RWPE1 (cell line): ENCODE measurements at regions not wholly inside any gene's neighbourhood (a gene's known extent, or its start where the extent isn't known, plus 50 kb on each side); places are given as distances from the start of the nearest gene placed in this dataset.

Experiments
- CTCF ChIA-PET: fragments of 350-600 bp; sonication (Branson Sonifier 250); formaldehyde crosslinking; extraction: SDS; loops from one replicate; lab custom pipeline; 2021; lab: Yijun Ruan, JAX
- POLR2A ChIA-PET: fragments of 400-600 bp; formaldehyde crosslinking; extraction: SDS; loops from one replicate; lab custom pipeline; 2020; ENCODE audit warnings: antibody characterized with exemption; ENCODE audit not compliant: low non-redundant PET; lab: Yijun Ruan, JAX
- DNase-seq: peaks from one replicate; pipeline ENCODE4 v3.0.0; 2012; ENCODE audit warnings: low spot score
- H3K27ac ChIP-seq: fragments of 450-650 bp; 2 replicates; pipeline ENCODE4 v1.5.1; 2017
- TF ChIP-seq, protein P1 (sequence below): fragments of 450-650 bp; conservative IDR thresholded peaks from 2 replicates; pipeline ENCODE4 v1.5.1; 2017; ENCODE audit warnings: low read depth, mild to moderate bottlenecking

DNA sequence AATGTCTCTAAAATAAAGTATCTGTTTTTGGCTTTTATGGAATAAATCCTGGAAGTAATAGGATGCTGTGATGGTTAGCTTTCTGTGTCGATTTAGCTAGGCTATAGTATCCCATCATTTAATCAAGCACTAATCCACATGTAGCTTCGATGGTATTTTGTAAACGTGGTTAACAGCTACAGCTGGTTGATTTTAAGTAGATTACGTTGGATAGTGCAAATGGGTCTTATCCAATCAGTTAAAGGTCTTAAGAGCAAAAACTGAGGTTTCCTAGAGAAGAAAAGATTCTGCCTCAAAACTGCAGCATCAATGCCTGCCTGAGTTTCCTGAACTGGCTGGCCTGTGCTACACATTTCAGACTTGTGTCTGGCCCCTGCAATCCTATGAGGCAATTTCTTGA lies 314.2 kb upstream of the SORL1-AS1 start:
- CTCF ChIA-PET: no interaction called here
- H3K27ac ChIP-seq: no peak overlapping the region

GRCh38 chr11:121766166-121766565 lies 313.4 kb upstream of the SORL1-AS1 start:
- CTCF ChIA-PET: no interaction called here
- H3K27ac ChIP-seq: no peak overlapping the region
- TF ChIP-seq, protein P1, sequence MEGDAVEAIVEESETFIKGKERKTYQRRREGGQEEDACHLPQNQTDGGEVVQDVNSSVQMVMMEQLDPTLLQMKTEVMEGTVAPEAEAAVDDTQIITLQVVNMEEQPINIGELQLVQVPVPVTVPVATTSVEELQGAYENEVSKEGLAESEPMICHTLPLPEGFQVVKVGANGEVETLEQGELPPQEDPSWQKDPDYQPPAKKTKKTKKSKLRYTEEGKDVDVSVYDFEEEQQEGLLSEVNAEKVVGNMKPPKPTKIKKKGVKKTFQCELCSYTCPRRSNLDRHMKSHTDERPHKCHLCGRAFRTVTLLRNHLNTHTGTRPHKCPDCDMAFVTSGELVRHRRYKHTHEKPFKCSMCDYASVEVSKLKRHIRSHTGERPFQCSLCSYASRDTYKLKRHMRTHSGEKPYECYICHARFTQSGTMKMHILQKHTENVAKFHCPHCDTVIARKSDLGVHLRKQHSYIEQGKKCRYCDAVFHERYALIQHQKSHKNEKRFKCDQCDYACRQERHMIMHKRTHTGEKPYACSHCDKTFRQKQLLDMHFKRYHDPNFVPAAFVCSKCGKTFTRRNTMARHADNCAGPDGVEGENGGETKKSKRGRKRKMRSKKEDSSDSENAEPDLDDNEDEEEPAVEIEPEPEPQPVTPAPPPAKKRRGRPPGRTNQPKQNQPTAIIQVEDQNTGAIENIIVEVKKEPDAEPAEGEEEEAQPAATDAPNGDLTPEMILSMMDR: no peak
- POLR2A ChIA-PET: no interaction called here
- no peak for DNase-seq

More for the DNA sequence above, 314.2 kb upstream of the SORL1-AS1 start:
- DNase-seq: no peak
- TF ChIP-seq, protein P1: no peak
- POLR2A ChIA-PET: interaction anchor here (0.7 kb wide), 1 partner anchor 41 kb away, joined by 3 read pairs; no protein-coding TSS in a partner anchor

DNA sequence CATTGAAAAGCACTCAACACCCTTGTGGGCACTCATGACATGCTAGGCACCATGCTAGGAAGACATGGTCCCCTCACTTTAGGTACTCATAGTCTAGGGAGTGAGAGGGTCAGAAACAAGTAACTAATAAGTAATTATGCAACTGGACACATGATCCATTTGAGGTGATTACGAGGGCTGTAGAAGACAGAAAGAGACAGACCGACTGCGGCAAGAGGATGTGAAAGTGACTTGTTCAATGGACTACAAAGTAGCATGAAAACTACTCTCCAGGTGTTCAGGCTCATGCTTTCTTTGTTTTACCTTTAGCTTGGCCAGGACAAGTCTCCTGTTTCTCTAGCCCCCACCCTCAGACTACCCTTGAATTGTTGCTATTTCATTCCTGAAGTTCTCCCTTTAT lies 310.8 kb upstream of the SORL1-AS1 start:
- TF ChIP-seq, protein P1: no peak
- no peak overlapping the region for H3K27ac ChIP-seq
- ChIA-PET POLR2A (no interaction called here), CTCF (no interaction called here)
- DNase-seq: no peak

DNA sequence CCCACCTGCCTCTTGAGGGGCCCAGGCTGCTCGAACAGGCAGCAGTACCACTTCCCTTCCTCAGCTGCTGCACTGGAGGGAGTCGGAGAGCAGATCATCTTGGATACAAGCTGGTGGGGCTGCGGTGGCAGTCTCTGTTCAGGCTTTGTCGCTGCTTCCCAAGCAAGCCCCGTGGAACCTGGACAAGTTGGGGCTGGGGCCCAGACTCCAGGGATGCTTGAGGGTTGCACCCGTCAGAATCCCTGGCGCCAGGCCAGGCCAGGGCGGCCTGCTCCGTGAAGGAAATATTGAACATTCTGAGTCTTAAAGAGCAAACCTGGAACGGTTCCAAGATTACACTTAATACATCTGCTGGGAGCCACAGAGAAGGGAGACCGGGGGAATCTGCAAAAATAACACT lies 310.1 kb upstream of the SORL1-AS1 start:
- TF ChIP-seq, protein P1: no peak
- DNase-seq: peak; percentile 17
- no peak overlapping the region for H3K27ac ChIP-seq
- POLR2A ChIA-PET: no interaction called here
- CTCF ChIA-PET: no interaction called here

GRCh38 chr11:121761186-121761585 lies 308.4 kb upstream of the SORL1-AS1 start:
- TF ChIP-seq, protein P1: no peak
- H3K27ac ChIP-seq: no peak overlapping the region
- POLR2A ChIA-PET: no interaction called here
- CTCF ChIA-PET: no interaction called here
- DNase-seq: no peak

GRCh38 chr11:121757480-121758125 lies 304.8 kb upstream of the SORL1-AS1 start:
- H3K27ac ChIP-seq: no peak overlapping the region
- DNase-seq: peak; percentile 14
- ChIA-PET CTCF (interaction anchor here (0.6 to 1.2 kb wide), 2 partner anchors 444 to 445 kb away, joined by 3 to 4 read pairs; no protein-coding TSS in a partner anchor), POLR2A (no interaction called here)
- TF ChIP-seq, protein P1: no peak
